SU-DHL-6 (cell line): ENCODE measurements at regions not wholly inside any gene's neighbourhood (a gene's known extent, or its start where the extent isn't known, plus 50 kb on each side); places are given as distances from the start of the nearest gene placed in this dataset.

Experiments
- CTCF ChIP-seq: fragments of 200-600 bp; sonication (generic); IDR thresholded peaks from one replicate; pipeline ENCODE4 v1.5.1; 2017; ENCODE audit warnings: antibody characterized with exemption, mild to moderate bottlenecking, low read length, moderate library complexity; ENCODE audit not compliant: insufficient read depth, poor library complexity, severe bottlenecking
- EZH2phosphoT487 ChIP-seq: fragments of 200-600 bp; sonication (generic), shearing (Covaris generic); conservative IDR thresholded peaks from 2 replicates; pipeline ENCODE4 v1.6.1; 2018; ENCODE audit warnings: mild to moderate bottlenecking, antibody characterized with exemption, low read length, moderate library complexity, mixed read lengths

GRCh38 chr4:117784266-117784665 lies 250.0 kb upstream of the NDST3 start:
- no peak for TF ChIP-seq CTCF
- TF ChIP-seq EZH2phosphoT487 = no peak
